H1 (cell line): ENCODE measurements at regions not wholly inside any gene's neighbourhood (a gene's known extent, or its start where the extent isn't known, plus 50 kb on each side); places are given as distances from the start of the nearest gene placed in this dataset.

ENCODE experiments used
- CTCF ChIA-PET: fragments of 300-600 bp; sonication (Branson Sonifier 250); formaldehyde crosslinking; loops from one replicate; lab custom pipeline; 2021; ENCODE audit not compliant: partially characterized antibody; lab: Charles Lee
- POLR2A ChIA-PET: fragments of 300-600 bp; sonication (Branson Sonifier 250); formaldehyde crosslinking; loops from one replicate; lab custom pipeline; 2021; ENCODE audit warnings: inconsistent platforms; ENCODE audit not compliant: partially characterized antibody; lab: Charles Lee
- DNase-seq, 2 experiments: peaks; one replicate each; pipeline versions ENCODE4 v3.0.0 to v3.0.0-alpha.2; 2010 to 2022; ENCODE audit warnings: low spot score in 2 of 2, low read depth in 1 of 2, mixed read lengths in 1 of 2
- FAIRE-seq: peaks from 2 replicates; lab custom pipeline; 2011; peaks lifted over from hg19 to GRCh38; lab: Jason Lieb, UNC
- H2AFZ ChIP-seq: 2 replicates; pipeline ENCODE4 v1.8.1; 2012; ENCODE audit warnings: low read length, inconsistent platforms
- H2AK5ac ChIP-seq: 2 replicates; pipeline ENCODE4 v1.6.1; 2013; ENCODE audit warnings: low read depth, low read length
- H2BK120ac ChIP-seq: replicated peaks from 2 replicates; pipeline ENCODE3; 2013; ENCODE audit warnings: low read depth, low read length, inconsistent platforms
- H2BK12ac ChIP-seq: 2 replicates; pipeline ENCODE4 v1.6.1; 2013; ENCODE audit warnings: low read depth, low read length
- H2BK15ac ChIP-seq: 2 replicates; pipeline ENCODE4 v1.6.1; 2013; ENCODE audit warnings: low read length
- H2BK20ac ChIP-seq: 2 replicates; pipeline ENCODE4 v1.6.1; 2013; ENCODE audit warnings: low read length
- H2BK5ac ChIP-seq: 2 replicates; pipeline ENCODE4 v1.6.1; 2013; ENCODE audit warnings: low read depth, low read length
- H3K14ac ChIP-seq: 2 replicates; pipeline ENCODE4 v1.6.1; 2013; ENCODE audit warnings: inconsistent platforms; ENCODE audit not compliant: insufficient read length
- H3K18ac ChIP-seq: 2 replicates; pipeline ENCODE4 v1.6.1; 2013; ENCODE audit warnings: low read length; ENCODE audit errors: extremely low read depth
- H3K23ac ChIP-seq: 2 replicates; pipeline ENCODE4 v1.6.1; 2013; ENCODE audit warnings: inconsistent platforms; ENCODE audit not compliant: insufficient read length
- H3K23me2 ChIP-seq: 2 replicates; pipeline ENCODE4 v1.6.1; 2013; ENCODE audit warnings: low read depth, low read length
- H3K27ac ChIP-seq: 2 replicates; pipeline ENCODE4 v1.6.1; 2011; ENCODE audit warnings: low read depth, low read length, inconsistent platforms
- H3K27me3 ChIP-seq, 4 experiments: replicated peaks in 1 of 4; 1 replicate in 1 of 4; 2 replicates in 3 of 4; pipeline versions ENCODE4 v1.6.1 to v1.8.1; 2011 to 2013; ENCODE audit warnings: low read length in 3 of 4, mild to moderate bottlenecking in 3 of 4, inconsistent platforms in 2 of 4, mixed read lengths in 2 of 4, moderate library complexity in 1 of 4; ENCODE audit not compliant: control insufficient read depth in 3 of 4, insufficient read depth in 3 of 4; ENCODE audit errors: extremely low read depth in 1 of 4
- H3K36me3 ChIP-seq, 4 experiments: 2 replicates each; pipeline versions ENCODE4 v1.6.1 to v1.8.1; 2011 to 2013; ENCODE audit warnings: mild to moderate bottlenecking in 4 of 4, low read length in 3 of 4, moderate library complexity in 2 of 4, control low read depth in 1 of 4, inconsistent platforms in 1 of 4; ENCODE audit not compliant: insufficient read depth in 4 of 4, control insufficient read depth in 2 of 4
- H3K4ac ChIP-seq: replicated peaks from 2 replicates; pipeline ENCODE3; 2013; ENCODE audit warnings: low read length, low read depth, mixed read lengths, inconsistent platforms; ENCODE audit not compliant: insufficient read length
- H3K4me1 ChIP-seq, 4 experiments: replicated peaks in 1 of 4; 1 replicate in 1 of 4; 2 replicates in 3 of 4; pipeline versions ENCODE4 v1.6.1 to v1.8.1; 2011 to 2013; ENCODE audit warnings: low read length in 3 of 4, inconsistent platforms in 2 of 4, mixed read lengths in 1 of 4; ENCODE audit not compliant: insufficient read depth in 4 of 4, control insufficient read depth in 3 of 4
- H3K4me2 ChIP-seq, 2 experiments: 2 replicates each; pipeline versions ENCODE4 v1.6.1 to v1.8.1; 2011 to 2013; ENCODE audit warnings: low read depth in 2 of 2, low read length in 2 of 2, control low read depth in 1 of 2, inconsistent platforms in 1 of 2, mild to moderate bottlenecking in 1 of 2; ENCODE audit not compliant: insufficient read depth in 1 of 2
- H3K4me3 ChIP-seq, 4 experiments: fragments of 200-600, 300-600 bp in 1 of 4; sonication (generic), shearing (Covaris generic), sonication (Bioruptor Twin) in 1 of 4; 2 replicates each; pipeline versions ENCODE4 v1.5.1 to v1.8.1; 2011 to 2016; ENCODE audit warnings: low read length in 4 of 4, low read depth in 3 of 4, control low read depth in 2 of 4, inconsistent platforms in 2 of 4, mild to moderate bottlenecking in 2 of 4, mixed read lengths in 1 of 4, moderate library complexity in 1 of 4; ENCODE audit not compliant: insufficient read depth in 2 of 4; ENCODE audit errors: extremely low read depth in 1 of 4
- H3K56ac ChIP-seq: replicated peaks from 2 replicates; pipeline ENCODE3; 2013; ENCODE audit warnings: low read depth, mild to moderate bottlenecking, mixed read lengths, low read length, inconsistent platforms; ENCODE audit not compliant: insufficient read length
- H3K79me1 ChIP-seq: 2 replicates; pipeline ENCODE4 v1.6.1; 2013; ENCODE audit warnings: low read depth, low read length, control low read depth
- H3K79me2 ChIP-seq, 2 experiments: 2 replicates each; pipeline versions ENCODE4 v1.6.1 to v1.8.1; 2012 to 2013; ENCODE audit warnings: low read length in 2 of 2, mild to moderate bottlenecking in 2 of 2, inconsistent platforms in 1 of 2; ENCODE audit not compliant: insufficient read depth in 2 of 2, control insufficient read depth in 1 of 2
- H3K9ac ChIP-seq, 4 experiments: replicated peaks in 1 of 4; 1 replicate in 1 of 4; 2 replicates in 3 of 4; pipeline versions ENCODE4 v1.6.1 to v1.8.1; 2011 to 2013; ENCODE audit warnings: low read depth in 3 of 4, low read length in 3 of 4, control low read depth in 2 of 4, mild to moderate bottlenecking in 2 of 4, moderate library complexity in 2 of 4, inconsistent platforms in 1 of 4; ENCODE audit errors: extremely low read depth in 1 of 4
- H3K9me3 ChIP-seq, 2 experiments: 2 replicates each; pipeline versions ENCODE4 v1.6.1 to v1.8.1; 2012 to 2013; ENCODE audit warnings: mild to moderate bottlenecking in 2 of 2, moderate library complexity in 2 of 2, control low read depth in 1 of 2, inconsistent platforms in 1 of 2, low read depth in 1 of 2, low read length in 1 of 2, mixed read lengths in 1 of 2; ENCODE audit not compliant: insufficient read depth in 2 of 2
- H4K20me1 ChIP-seq, 2 experiments: replicated peaks in 1 of 2; 2 replicates each; pipeline versions ENCODE3 to v1.8.1; 2011 to 2013; ENCODE audit warnings: inconsistent platforms in 2 of 2, low read length in 2 of 2, mild to moderate bottlenecking in 1 of 2; ENCODE audit not compliant: insufficient read depth in 2 of 2, control insufficient read depth in 1 of 2
- H4K5ac ChIP-seq: 2 replicates; pipeline ENCODE4 v1.6.1; 2013; ENCODE audit warnings: low read length, low read depth, mixed read lengths, inconsistent platforms; ENCODE audit not compliant: insufficient read length
- H4K8ac ChIP-seq: 2 replicates; pipeline ENCODE4 v1.8.0; 2013; ENCODE audit warnings: mild to moderate bottlenecking, moderate library complexity, low read length, inconsistent platforms; ENCODE audit not compliant: insufficient read depth; ENCODE audit errors: extremely low read depth
- H4K91ac ChIP-seq: replicated peaks from 2 replicates; pipeline ENCODE3; 2013; ENCODE audit warnings: low read length, mixed read lengths, inconsistent platforms; ENCODE audit not compliant: insufficient read length
- ASH2L ChIP-seq: fragments of 200-600, 300-600 bp; sonication (generic); IDR thresholded peaks from one replicate; pipeline ENCODE4 v1.7.1; 2017; ENCODE audit warnings: low read length
- CEBPB ChIP-seq: IDR thresholded peaks from 2 replicates; pipeline ENCODE4 v1.6.1; 2012; ENCODE audit warnings: low read depth, low read length
- EZH2 ChIP-seq: fragments of 200-600 bp; sonication (generic); IDR thresholded peaks from 2 replicates; pipeline ENCODE4 v1.7.1; 2012; ENCODE audit warnings: low read depth, mild to moderate bottlenecking, moderate library complexity, low read length, inconsistent platforms; ENCODE audit not compliant: severe bottlenecking
- GABPA ChIP-seq: IDR thresholded peaks from 2 replicates; pipeline ENCODE4 v1.6.1; 2011; ENCODE audit warnings: mild to moderate bottlenecking, low read length, moderate library complexity, borderline replicate concordance; ENCODE audit not compliant: insufficient read depth
- JUND ChIP-seq: IDR thresholded peaks from 2 replicates; pipeline ENCODE4 v1.6.1; 2011; ENCODE audit warnings: mild to moderate bottlenecking, improper control_type of control experiment, low read length
- KDM5A ChIP-seq: fragments of 200-600 bp; IDR thresholded peaks from 2 replicates; pipeline ENCODE4 v1.7.1; 2012; ENCODE audit warnings: mild to moderate bottlenecking, low read length, inconsistent platforms, mixed read lengths
- MAFK ChIP-seq: IDR thresholded peaks from 2 replicates; pipeline ENCODE4 v1.6.1; 2012; ENCODE audit warnings: low read depth, mild to moderate bottlenecking, improper control_type of control experiment, low read length
- NANOG ChIP-seq: IDR thresholded peaks from 2 replicates; pipeline ENCODE4 v1.6.1; 2011; ENCODE audit warnings: low read length, low read depth, mild to moderate bottlenecking, inconsistent platforms; ENCODE audit not compliant: insufficient read depth, poor library complexity, severe bottlenecking
- POU5F1 ChIP-seq: IDR thresholded peaks from 2 replicates; pipeline ENCODE4 v1.6.1; 2011; ENCODE audit warnings: low read depth, mild to moderate bottlenecking, low read length, moderate library complexity
- RBBP5 ChIP-seq: IDR thresholded peaks from 2 replicates; pipeline ENCODE4 v1.7.1; 2012; ENCODE audit warnings: low read depth, mild to moderate bottlenecking, inconsistent platforms, low read length, moderate library complexity, borderline replicate concordance
- SIRT6 ChIP-seq: IDR thresholded peaks from one replicate; pipeline ENCODE4 v1.7.1; 2012; ENCODE audit warnings: low read length, inconsistent platforms
- SUZ12 ChIP-seq: fragments of 200-600 bp; sonication (generic); IDR thresholded peaks from 2 replicates; pipeline ENCODE4 v1.6.1; 2012; ENCODE audit warnings: mild to moderate bottlenecking, inconsistent platforms, low read length, moderate library complexity, mixed read lengths
- YY1 ChIP-seq: IDR thresholded peaks from 2 replicates; pipeline ENCODE4 v1.6.1; 2011; ENCODE audit warnings: low read depth, mild to moderate bottlenecking, low read length
- ZNF274 ChIP-seq: IDR thresholded peaks from 2 replicates; pipeline ENCODE4 v1.7.0; 2012; ENCODE audit warnings: low read length, borderline replicate concordance; ENCODE audit errors: extremely low read depth
- WGBS, 2 experiments: shearing (Covaris generic) in 1 of 2; methylation state at CpG; one replicate each; pipeline versions ENCODE4 v1.1.6 to v1.1.7; 2013 to 2015; ENCODE audit warnings: low lambda C conversion rate in 2 of 2, mixed read lengths in 2 of 2, inconsistent platforms in 1 of 2, low coverage in 1 of 2, missing lambda C conversion rate in 1 of 2; ENCODE audit not compliant: insufficient replicate concordance in 2 of 2, insufficient coverage in 1 of 2, insufficient read length in 1 of 2; ENCODE audit errors: extremely low coverage in 1 of 2, missing lambda C conversion rate in 1 of 2; 5-methylcytosine and 5-hydroxymethylcytosine counted together

GRCh38 chr3:16817197-16817596 is 67.6 kb upstream of the PLCL2 start:
- H3K79me2 ChIP-seq: no peaks in the 10 kb centered on the region
- H3K9me3 ChIP-seq: peaks cover 2 to 5% of the 10 kb centered on the region in 2 experiments; a peak in 2 of 4 replicates
- no peak overlapping the region for H3K14ac ChIP-seq
- no peak overlapping the region for H3K9ac ChIP-seq
- no peak overlapping the region for H2AFZ ChIP-seq
- POLR2A ChIA-PET: no interaction called here
- H3K27me3 ChIP-seq: no peaks in the 10 kb centered on the region
- no peak overlapping the region for H2BK120ac ChIP-seq
- no peak overlapping the region for H3K4me2 ChIP-seq
- TF ChIP-seq SIRT6: no peak
- no peak for TF ChIP-seq CEBPB
- TF ChIP-seq ASH2L: no peak
- no peak for TF ChIP-seq GABPA
- no peak for TF ChIP-seq ZNF274
- TF ChIP-seq SUZ12: no peak
- no peak for TF ChIP-seq MAFK
- TF ChIP-seq NANOG: no peak
- no peak for TF ChIP-seq YY1
- no peak for TF ChIP-seq JUND
- no peak for TF ChIP-seq RBBP5
- TF ChIP-seq KDM5A: no peak
- TF ChIP-seq POU5F1: no peak
- no peak for TF ChIP-seq EZH2
- TF ChIP-seq, all 59 proteins: peak for 0
- Histone ChIP-seq H4K8ac (no peak overlapping the region), H4K5ac (no peak overlapping the region), H2BK15ac (no peak overlapping the region), H2BK12ac (no peak overlapping the region), H4K91ac (no peak overlapping the region), H2AK5ac (no peak overlapping the region), H4K20me1 (no peaks in the 10 kb centered on the region), H2BK5ac (no peak overlapping the region), H2BK20ac (no peak overlapping the region), H3K4me1 (no peaks in the 10 kb centered on the region), H3K56ac (no peak overlapping the region), H3K23me2 (no peaks in the 10 kb centered on the region), H3K23ac (no peak overlapping the region), H3K4ac (no peak overlapping the region), H3K36me3 (no peaks in the 10 kb centered on the region; a peak in 1 of 8 replicates), H3K79me1 (no peaks in the 10 kb centered on the region), H3K18ac (no peak overlapping the region), H3K27ac (no peak overlapping the region), H3K4me3 (no peak overlapping the region)
- WGBS, 2 experiments: 89% methylated on average over 2 of the region's 2 CpGs; no CpG with 5 or more reads in 1 of the 2 experiments
- no peak for FAIRE-seq
- CTCF ChIA-PET: interaction anchor here (0.6 kb wide), 1 partner anchor 23 kb away, joined by 5 read pairs; no protein-coding TSS in a partner anchor
- no peak for DNase-seq
